Mesenchymal stem cell (in vitro differentiated cells and primary cell): ENCODE measurements at regions not wholly inside any gene's neighbourhood (a gene's known extent, or its start where the extent isn't known, plus 50 kb on each side); places are given as distances from the start of the nearest gene placed in this dataset.

Source experiments
- DNase-seq: peaks from one replicate; pipeline ENCODE4 v3.0.0-alpha.2; 2013
- H2AFZ ChIP-seq: one replicate; pipeline ENCODE4 v1.6.1; 2013; ENCODE audit warnings: low read depth, mild to moderate bottlenecking, control low read depth, inconsistent platforms, low read length, moderate library complexity
- H2AK5ac ChIP-seq: 2 replicates; pipeline ENCODE4 v1.6.1; 2013; ENCODE audit warnings: low read length, moderate library complexity, mild to moderate bottlenecking, inconsistent platforms; ENCODE audit not compliant: severe bottlenecking
- H2BK120ac ChIP-seq: one replicate; pipeline ENCODE4 v1.6.1; 2013; ENCODE audit warnings: low read depth, mild to moderate bottlenecking, inconsistent platforms, low read length, moderate library complexity
- H2BK12ac ChIP-seq, 2 experiments: one replicate each; pipeline ENCODE4 v1.6.1; 2013; ENCODE audit warnings: inconsistent platforms in 2 of 2, low read length in 2 of 2, mild to moderate bottlenecking in 2 of 2, moderate library complexity in 2 of 2, control low read depth in 1 of 2
- H2BK15ac ChIP-seq: one replicate; pipeline ENCODE4 v1.6.1; 2013; ENCODE audit warnings: mild to moderate bottlenecking, low read depth, inconsistent platforms; ENCODE audit not compliant: poor library complexity, severe bottlenecking
- H2BK5ac ChIP-seq: 2 replicates; pipeline ENCODE4 v1.6.1; 2013; ENCODE audit warnings: low read depth, mild to moderate bottlenecking, low read length, control low read depth, inconsistent platforms; ENCODE audit not compliant: poor library complexity, severe bottlenecking
- H3K14ac ChIP-seq, 2 experiments: one replicate each; pipeline ENCODE4 v1.6.1; 2013; ENCODE audit warnings: inconsistent platforms in 2 of 2, low read length in 2 of 2, control low read depth in 1 of 2, mild to moderate bottlenecking in 1 of 2, moderate library complexity in 1 of 2
- H3K18ac ChIP-seq, 2 experiments: one replicate each; pipeline ENCODE4 v1.6.1; 2013; ENCODE audit warnings: inconsistent platforms in 2 of 2, low read length in 2 of 2, control low read depth in 1 of 2, low read depth in 1 of 2, mild to moderate bottlenecking in 1 of 2
- H3K23ac ChIP-seq, 2 experiments: one replicate each; pipeline ENCODE4 v1.6.1; 2013; ENCODE audit warnings: inconsistent platforms in 2 of 2, low read length in 2 of 2, mild to moderate bottlenecking in 2 of 2, moderate library complexity in 2 of 2, control low read depth in 1 of 2
- H3K27ac ChIP-seq: 2 replicates; pipeline ENCODE4 v1.5.1; 2013; ENCODE audit warnings: mild to moderate bottlenecking, moderate library complexity, low read length, control low read depth, inconsistent platforms; ENCODE audit not compliant: poor library complexity, severe bottlenecking
- H3K27me3 ChIP-seq, 2 experiments: 2 replicates each; pipeline versions ENCODE4 v1.6.1 to v1.7.0; 2013; ENCODE audit warnings: low read length in 2 of 2, mild to moderate bottlenecking in 2 of 2, moderate library complexity in 2 of 2, control low read depth in 1 of 2, inconsistent platforms in 1 of 2; ENCODE audit not compliant: control insufficient read depth in 1 of 2, insufficient read depth in 1 of 2
- H3K36me3 ChIP-seq, 2 experiments: 2 replicates each; pipeline versions ENCODE4 v1.6.1 to v1.7.0; 2013; ENCODE audit warnings: low read length in 2 of 2, control low read depth in 1 of 2, inconsistent platforms in 1 of 2, low read depth in 1 of 2, mild to moderate bottlenecking in 1 of 2; ENCODE audit not compliant: insufficient read depth in 2 of 2, control insufficient read depth in 1 of 2
- H3K4ac ChIP-seq, 2 experiments: one replicate each; pipeline ENCODE4 v1.6.1; 2013; ENCODE audit warnings: inconsistent platforms in 2 of 2, low read length in 2 of 2, mild to moderate bottlenecking in 2 of 2, moderate library complexity in 2 of 2, control low read depth in 1 of 2, low read depth in 1 of 2
- H3K4me1 ChIP-seq: 2 replicates; pipeline ENCODE4 v1.6.1; 2013; ENCODE audit warnings: low read depth, low read length, control low read depth; ENCODE audit not compliant: control insufficient read depth, insufficient read depth
- H3K4me2 ChIP-seq: 2 replicates; pipeline ENCODE4 v1.6.1; 2013; ENCODE audit warnings: low read length, mild to moderate bottlenecking, inconsistent platforms; ENCODE audit not compliant: poor library complexity, severe bottlenecking
- H3K4me3 ChIP-seq, 2 experiments: 2 replicates each; pipeline versions ENCODE4 v1.5.1 to v1.7.0; 2013; ENCODE audit warnings: low read length in 2 of 2, mild to moderate bottlenecking in 2 of 2, control low read depth in 1 of 2, low read depth in 1 of 2; ENCODE audit not compliant: insufficient read depth in 1 of 2
- H3K79me1 ChIP-seq: replicated peaks from 2 replicates; pipeline ENCODE4 v1.6.1; 2013; ENCODE audit warnings: mild to moderate bottlenecking, control low read depth, low read length, inconsistent platforms; ENCODE audit not compliant: poor library complexity, severe bottlenecking
- H3K9ac ChIP-seq: 2 replicates; pipeline ENCODE4 v1.7.0; 2013; ENCODE audit warnings: mild to moderate bottlenecking, low read length, moderate library complexity
- H3K9me3 ChIP-seq: 2 replicates; pipeline ENCODE4 v1.7.0; 2013; ENCODE audit warnings: mild to moderate bottlenecking, low read length; ENCODE audit not compliant: control insufficient read depth
- H4K8ac ChIP-seq: one replicate; pipeline ENCODE4 v1.6.1; 2013; ENCODE audit warnings: inconsistent platforms, mild to moderate bottlenecking, low read length, moderate library complexity
- H4K91ac ChIP-seq: one replicate; pipeline ENCODE4 v1.6.1; 2013; ENCODE audit warnings: mild to moderate bottlenecking, low read length, inconsistent platforms
- WGBS: methylation state at CpG from one replicate; pipeline ENCODE4 v1.1.7; 2013; ENCODE audit warnings: mixed read lengths; 5-methylcytosine and 5-hydroxymethylcytosine counted together

- Histone ChIP-seq H3K36me3 (no peaks in the 10 kb centered on the region), H4K8ac (no peak overlapping the region), H3K27me3 (peaks cover 0 to 6% of the 10 kb centered on the region in 2 experiments), H2BK15ac (no peak overlapping the region), H3K79me1 (no peaks in the 10 kb centered on the region), H2AFZ (no peak overlapping the region), H3K14ac (no peak overlapping the region), H3K4me1 (no peaks in the 10 kb centered on the region), H3K4ac (no peak overlapping the region), H3K4me2 (no peak overlapping the region), H3K9ac (no peak overlapping the region), H3K18ac (no peak overlapping the region), H3K9me3 (peaks cover 7% of the 10 kb centered on the region), H2BK12ac (no peak overlapping the region), H2BK120ac (no peak overlapping the region), H3K27ac (no peak overlapping the region), H2AK5ac (no peak overlapping the region), H2BK5ac (no peak overlapping the region), H3K4me3 (no peak overlapping the region), H3K23ac (no peak overlapping the region), H4K91ac (no peak overlapping the region)
- no peak for DNase-seq
- whole genome bisulfite sequencing = 67% methylated on average over 4 of the region's 4 CpGs
These were observed 140.0 kb upstream of the MSX1 start for GRCh38 chr4:4719436-4719835.

- no peak overlapping the region for H3K4ac ChIP-seq
- 69% methylated on average over 6 of the region's 6 CpGs for WGBS
- no peak overlapping the region for H2AK5ac ChIP-seq
- H4K91ac ChIP-seq = no peak overlapping the region
- no peaks in the 10 kb centered on the region for H3K36me3 ChIP-seq
- H3K9ac ChIP-seq = no peak overlapping the region
- no peaks in the 10 kb centered on the region for H3K4me1 ChIP-seq
- peaks cover 0 to 6% of the 10 kb centered on the region in 2 experiments for H3K27me3 ChIP-seq
- no peak overlapping the region for H4K8ac ChIP-seq
- no peak overlapping the region for H3K18ac ChIP-seq
- H3K79me1 ChIP-seq = no peaks in the 10 kb centered on the region
- no peak overlapping the region for H2BK12ac ChIP-seq
- H3K23ac ChIP-seq = no peak overlapping the region
- H3K9me3 ChIP-seq = no peaks in the 10 kb centered on the region
- H2BK120ac ChIP-seq = no peak overlapping the region
- H3K27ac ChIP-seq = no peak overlapping the region
- H3K4me3 ChIP-seq = no peak overlapping the region
- H3K14ac ChIP-seq = no peak overlapping the region
- no peak overlapping the region for H2AFZ ChIP-seq
- H3K4me2 ChIP-seq = no peak overlapping the region
- no peak for DNase-seq
- no peak overlapping the region for H2BK5ac ChIP-seq
- H2BK15ac ChIP-seq = no peak overlapping the region
These were observed 141.8 kb upstream of the MSX1 start for GRCh38 chr4:4717692-4718091.

- Histone ChIP-seq H4K8ac (no peak overlapping the region), H3K4me2 (no peak overlapping the region), H3K14ac (no peak overlapping the region), H2AK5ac (no peak overlapping the region), H3K79me1 (no peaks in the 10 kb centered on the region), H3K36me3 (no peaks in the 10 kb centered on the region), H2BK12ac (no peak overlapping the region), H3K9me3 (no peaks in the 10 kb centered on the region), H3K27me3 (peaks cover 0 to 10% of the 10 kb centered on the region in 2 experiments), H2BK5ac (no peak overlapping the region), H3K27ac (no peak overlapping the region), H2AFZ (no peak overlapping the region), H3K4ac (no peak overlapping the region), H3K4me3 (no peak overlapping the region), H3K23ac (no peak overlapping the region), H4K91ac (no peak overlapping the region), H3K18ac (no peak overlapping the region), H3K4me1 (no peaks in the 10 kb centered on the region), H3K9ac (no peak overlapping the region), H2BK15ac (no peak overlapping the region), H2BK120ac (no peak overlapping the region)
- WGBS = 70% methylated on average over 2 of the region's 2 CpGs
- peak; percentile 34 for DNase-seq
These were observed 145.1 kb upstream of the MSX1 start for GRCh38 chr4:4714331-4714730.

GRCh38 chr4:4712800-4713528 lies 146.5 kb upstream of the MSX1 start:
- WGBS = 100% methylated on average over 2 of the region's 3 CpGs
- Histone ChIP-seq H3K23ac (no peak overlapping the region), H4K8ac (no peak overlapping the region), H3K4me1 (no peaks in the 10 kb centered on the region), H3K18ac (no peak overlapping the region), H2BK12ac (no peak overlapping the region), H2AFZ (no peak overlapping the region), H3K9ac (no peak overlapping the region), H4K91ac (no peak overlapping the region), H3K14ac (no peak overlapping the region), H3K4me3 (no peak overlapping the region), H2BK15ac (no peak overlapping the region), H3K36me3 (no peaks in the 10 kb centered on the region), H2AK5ac (no peak overlapping the region), H3K27me3 (peaks cover 0 to 10% of the 10 kb centered on the region in 2 experiments), H3K4ac (no peak overlapping the region), H2BK5ac (no peak overlapping the region), H3K27ac (no peak overlapping the region), H3K79me1 (no peaks in the 10 kb centered on the region), H3K9me3 (peaks cover 5% of the 10 kb centered on the region), H3K4me2 (no peak overlapping the region), H2BK120ac (no peak overlapping the region)
- peak; percentile 18 for DNase-seq
